ENCODE measurements at regions not wholly inside any gene's neighbourhood (a gene's known extent, or its start where the extent isn't known, plus 50 kb on each side); places are given as distances from the start of the nearest gene placed in this dataset.

GRCh38 chr14:65826946-65827345, 414.4 kb downstream of the FUT8 start:
- Histone ChIP-seq H3K79me2 (ENCODE audit: insufficient read depth, low read length) (no peaks in the 10 kb centered on the region), H3K4me2 (ENCODE audit: insufficient read depth, low read length) (no peak overlapping the region), H2AFZ (ENCODE audit: low read depth, low read length) (no peak overlapping the region), H3K4me1 (ENCODE audit: insufficient read depth, low read length) (peaks cover 11% of the 10 kb centered on the region), H3K9me3 (ENCODE audit: insufficient read depth, low read length, severe bottlenecking) (no peaks in the 10 kb centered on the region), H3K4me3 (ENCODE audit: low read depth in 1 of 2, low read length in 2 of 2) (no peak overlapping the region), H3K36me3 (ENCODE audit: insufficient read depth, low read length) (no peaks in the 10 kb centered on the region), H3K27ac (ENCODE audit: low read length) (no peak overlapping the region), H4K20me1 (ENCODE audit: insufficient read depth, low read length) (no peaks in the 10 kb centered on the region), H3K9ac (ENCODE audit: low read depth, low read length) (no peak overlapping the region), H3K27me3 (ENCODE audit: insufficient read depth, low read length, poor library complexity) (no peaks in the 10 kb centered on the region)
- DNase-seq, result no peak
- no peak for TF ChIP-seq EZH2 (IDR thresholded peaks at IDR 0.05; ENCODE audit: borderline replicate concordance, low read depth, low read length, severe bottlenecking)
- TF ChIP-seq, protein P1, sequence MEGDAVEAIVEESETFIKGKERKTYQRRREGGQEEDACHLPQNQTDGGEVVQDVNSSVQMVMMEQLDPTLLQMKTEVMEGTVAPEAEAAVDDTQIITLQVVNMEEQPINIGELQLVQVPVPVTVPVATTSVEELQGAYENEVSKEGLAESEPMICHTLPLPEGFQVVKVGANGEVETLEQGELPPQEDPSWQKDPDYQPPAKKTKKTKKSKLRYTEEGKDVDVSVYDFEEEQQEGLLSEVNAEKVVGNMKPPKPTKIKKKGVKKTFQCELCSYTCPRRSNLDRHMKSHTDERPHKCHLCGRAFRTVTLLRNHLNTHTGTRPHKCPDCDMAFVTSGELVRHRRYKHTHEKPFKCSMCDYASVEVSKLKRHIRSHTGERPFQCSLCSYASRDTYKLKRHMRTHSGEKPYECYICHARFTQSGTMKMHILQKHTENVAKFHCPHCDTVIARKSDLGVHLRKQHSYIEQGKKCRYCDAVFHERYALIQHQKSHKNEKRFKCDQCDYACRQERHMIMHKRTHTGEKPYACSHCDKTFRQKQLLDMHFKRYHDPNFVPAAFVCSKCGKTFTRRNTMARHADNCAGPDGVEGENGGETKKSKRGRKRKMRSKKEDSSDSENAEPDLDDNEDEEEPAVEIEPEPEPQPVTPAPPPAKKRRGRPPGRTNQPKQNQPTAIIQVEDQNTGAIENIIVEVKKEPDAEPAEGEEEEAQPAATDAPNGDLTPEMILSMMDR (IDR thresholded peaks at IDR 0.05; ENCODE audit: borderline replicate concordance, extremely low read depth, low read length, poor library complexity, severe bottlenecking), result no peak
- no peak for ATAC-seq (ENCODE audit: insufficient read depth, low read depth)

DNA sequence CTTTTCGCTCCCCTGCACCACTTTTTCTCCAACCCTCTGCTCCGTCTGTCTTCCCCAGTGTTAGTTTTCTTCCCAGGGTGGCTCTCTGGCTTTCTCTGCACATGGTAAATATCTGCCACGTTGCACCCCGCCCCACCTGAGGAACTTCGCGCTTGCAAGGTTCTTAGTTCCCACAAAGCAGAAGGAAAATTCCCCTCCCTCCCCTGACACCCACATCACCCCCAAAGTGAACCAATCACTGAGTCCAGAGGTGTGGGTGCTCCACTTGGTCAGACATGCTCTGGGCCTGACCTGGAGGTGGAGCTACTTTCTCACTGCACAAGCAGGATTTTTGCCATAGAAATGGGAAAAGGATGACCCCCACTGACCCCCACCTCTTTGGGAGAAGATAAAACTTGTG, 415.0 kb downstream of the FUT8 start:
- Histone ChIP-seq H2AFZ (ENCODE audit: low read depth, low read length) (no peak overlapping the region), H3K79me2 (ENCODE audit: insufficient read depth, low read length) (no peaks in the 10 kb centered on the region), H3K27ac (ENCODE audit: low read length) (no peak overlapping the region), H3K9me3 (ENCODE audit: insufficient read depth, low read length, severe bottlenecking) (no peaks in the 10 kb centered on the region), H4K20me1 (ENCODE audit: insufficient read depth, low read length) (no peaks in the 10 kb centered on the region), H3K4me2 (ENCODE audit: insufficient read depth, low read length) (no peak overlapping the region), H3K36me3 (ENCODE audit: insufficient read depth, low read length) (no peaks in the 10 kb centered on the region), H3K27me3 (ENCODE audit: insufficient read depth, low read length, poor library complexity) (no peaks in the 10 kb centered on the region), H3K4me3 (ENCODE audit: low read depth in 1 of 2, low read length in 2 of 2) (no peak overlapping the region), H3K9ac (ENCODE audit: low read depth, low read length) (no peak overlapping the region), H3K4me1 (ENCODE audit: insufficient read depth, low read length) (peaks cover 14% of the 10 kb centered on the region)
- ATAC-seq (ENCODE audit: insufficient read depth, low read depth), result no peak
- no peak for DNase-seq
- TF ChIP-seq, protein P1 (IDR thresholded peaks at IDR 0.05; ENCODE audit: borderline replicate concordance, extremely low read depth, low read length, poor library complexity, severe bottlenecking), result no peak
- TF ChIP-seq EZH2 (IDR thresholded peaks at IDR 0.05; ENCODE audit: borderline replicate concordance, low read depth, low read length, severe bottlenecking), result no peak

DNA sequence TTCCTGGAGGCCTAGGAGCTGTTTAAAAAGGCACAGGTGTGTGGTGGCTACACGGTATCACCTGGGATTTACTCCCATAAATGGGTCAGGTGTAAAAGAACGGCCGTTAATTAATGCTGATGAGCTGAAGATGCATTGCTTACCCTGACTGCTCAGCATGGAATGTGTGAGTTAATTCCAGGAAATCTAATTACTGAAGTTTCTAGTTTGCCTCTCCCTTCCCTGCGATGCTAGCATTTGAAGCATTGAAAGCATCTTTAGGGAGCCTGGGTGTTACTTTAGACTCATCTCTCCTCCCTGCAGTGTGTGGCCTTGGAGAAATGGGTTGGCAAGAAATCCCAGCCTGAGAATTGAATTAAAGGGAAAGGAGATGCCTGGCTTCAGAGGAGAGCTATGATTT, 415.9 kb downstream of the FUT8 start:
- Histone ChIP-seq H3K9me3 (ENCODE audit: insufficient read depth, low read length, severe bottlenecking) (no peaks in the 10 kb centered on the region), H3K4me1 (ENCODE audit: insufficient read depth, low read length) (peaks cover 23% of the 10 kb centered on the region), H3K27ac (ENCODE audit: low read length) (0 out of 2 replicates have a peak overlapping the region, but pooled peaks have one; percentile 17), H3K4me3 (ENCODE audit: low read depth in 1 of 2, low read length in 2 of 2) (no peak overlapping the region), H3K36me3 (ENCODE audit: insufficient read depth, low read length) (no peaks in the 10 kb centered on the region), H4K20me1 (ENCODE audit: insufficient read depth, low read length) (no peaks in the 10 kb centered on the region), H3K9ac (ENCODE audit: low read depth, low read length) (no peak overlapping the region), H3K79me2 (ENCODE audit: insufficient read depth, low read length) (no peaks in the 10 kb centered on the region), H3K4me2 (ENCODE audit: insufficient read depth, low read length) (no peak overlapping the region), H2AFZ (ENCODE audit: low read depth, low read length) (no peak overlapping the region), H3K27me3 (ENCODE audit: insufficient read depth, low read length, poor library complexity) (no peaks in the 10 kb centered on the region)
- DNase-seq (no peak), ATAC-seq (ENCODE audit: insufficient read depth, low read depth) (no peak)
- TF ChIP-seq, protein P1 (IDR thresholded peaks at IDR 0.05; ENCODE audit: borderline replicate concordance, extremely low read depth, low read length, poor library complexity, severe bottlenecking), result no peak
- TF ChIP-seq EZH2 (IDR thresholded peaks at IDR 0.05; ENCODE audit: borderline replicate concordance, low read depth, low read length, severe bottlenecking), result no peak
